Testis (tissue), 2 donors: ENCODE measurements at regions not wholly inside any gene's neighbourhood (a gene's known extent, or its start where the extent isn't known, plus 50 kb on each side); places are given as distances from the start of the nearest gene placed in this dataset.

Experiments used
- POLR2A ChIP-seq: fragments of 450-650 bp; IDR thresholded peaks from one replicate; pipeline ENCODE4 v1.6.1; 2017; ENCODE audit warnings: antibody characterized with exemption, mild to moderate bottlenecking, moderate library complexity
- TF ChIP-seq, protein P1 (sequence below), 3 experiments: fragments of 450-650 bp in 2 of 3; fragments of 200-600 bp in 1 of 3; sonication (generic) in 1 of 3; IDR thresholded peaks; one replicate each; pipeline ENCODE4 v1.5.1; 2016 to 2019; ENCODE audit warnings: antibody characterized with exemption in 3 of 3, mild to moderate bottlenecking in 2 of 3, moderate library complexity in 1 of 3

DNA sequence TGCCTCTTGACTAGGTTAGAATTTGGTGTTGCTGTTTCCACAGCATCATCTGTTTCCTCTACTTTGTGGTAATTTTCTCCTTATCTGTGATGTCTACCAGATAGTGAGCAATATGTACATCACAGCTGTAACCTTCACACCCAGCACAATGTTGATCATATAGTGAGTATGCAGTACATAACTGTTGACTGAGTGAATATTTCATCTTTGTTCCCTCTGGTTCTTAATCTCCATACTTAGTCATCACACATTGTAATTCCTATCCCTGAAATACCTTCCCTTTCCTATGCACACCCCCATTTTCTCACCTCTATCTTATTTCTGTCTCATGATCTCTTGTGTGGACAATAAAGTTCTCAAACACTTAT is 115.9 kb downstream of the KIF4B start:
- no peak for TF ChIP-seq POLR2A
- TF ChIP-seq, protein P1, sequence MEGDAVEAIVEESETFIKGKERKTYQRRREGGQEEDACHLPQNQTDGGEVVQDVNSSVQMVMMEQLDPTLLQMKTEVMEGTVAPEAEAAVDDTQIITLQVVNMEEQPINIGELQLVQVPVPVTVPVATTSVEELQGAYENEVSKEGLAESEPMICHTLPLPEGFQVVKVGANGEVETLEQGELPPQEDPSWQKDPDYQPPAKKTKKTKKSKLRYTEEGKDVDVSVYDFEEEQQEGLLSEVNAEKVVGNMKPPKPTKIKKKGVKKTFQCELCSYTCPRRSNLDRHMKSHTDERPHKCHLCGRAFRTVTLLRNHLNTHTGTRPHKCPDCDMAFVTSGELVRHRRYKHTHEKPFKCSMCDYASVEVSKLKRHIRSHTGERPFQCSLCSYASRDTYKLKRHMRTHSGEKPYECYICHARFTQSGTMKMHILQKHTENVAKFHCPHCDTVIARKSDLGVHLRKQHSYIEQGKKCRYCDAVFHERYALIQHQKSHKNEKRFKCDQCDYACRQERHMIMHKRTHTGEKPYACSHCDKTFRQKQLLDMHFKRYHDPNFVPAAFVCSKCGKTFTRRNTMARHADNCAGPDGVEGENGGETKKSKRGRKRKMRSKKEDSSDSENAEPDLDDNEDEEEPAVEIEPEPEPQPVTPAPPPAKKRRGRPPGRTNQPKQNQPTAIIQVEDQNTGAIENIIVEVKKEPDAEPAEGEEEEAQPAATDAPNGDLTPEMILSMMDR (IDR thresholded peaks at IDR 0.05): no peak
